ENCODE measurements at regions not wholly inside any gene's neighbourhood (a gene's known extent, or its start where the extent isn't known, plus 50 kb on each side); places are given as distances from the start of the nearest gene placed in this dataset.

- H3K9me3 ChIP-seq (replicated peaks; ENCODE audit: control insufficient read depth, insufficient read depth, low read length) = no peaks in the 10 kb centered on the region; the same call in 2 of the 3 replicates
- CTCF ChIA-PET = no interaction called here
- no peaks in the 10 kb centered on the region for H3K27me3 ChIP-seq (replicated peaks in 1 of 2; ENCODE audit: control insufficient read depth in 2 of 2, insufficient read depth in 2 of 2, low read length in 1 of 2)
- RAD21 ChIA-PET (ENCODE audit: unreplicated experiment) = no interaction called here
- no peaks in the 10 kb centered on the region for H4K20me1 ChIP-seq (ENCODE audit: control insufficient read depth, insufficient read depth)
- no peak overlapping the region for H2AFZ ChIP-seq (ENCODE audit: control insufficient read depth, low read depth, low read length)
- no peaks in the 10 kb centered on the region for H3K79me2 ChIP-seq (ENCODE audit: control insufficient read depth, insufficient read depth, low read length)
- TF ChIP-seq RAD51 (IDR thresholded peaks at IDR 0.05) = no peak
- no peak for TF ChIP-seq TAF1 (IDR thresholded peaks at IDR 0.05; ENCODE audit: borderline replicate concordance, low read depth, low read length)
- no peak for TF ChIP-seq NFYA (IDR thresholded peaks at IDR 0.05; ENCODE audit: borderline replicate concordance, low read depth, low read length)
- TF ChIP-seq E2F8 (IDR thresholded peaks at IDR 0.05; ENCODE audit: low read depth, partially characterized antibody) = no peak
- TF ChIP-seq PML (IDR thresholded peaks at IDR 0.05; ENCODE audit: low read length) = no peak
- TF ChIP-seq KLF5 (IDR thresholded peaks at IDR 0.05; ENCODE audit: partially characterized antibody) = no peak
- TF ChIP-seq ZZZ3 (IDR thresholded peaks at IDR 0.05; ENCODE audit: control insufficient read depth, insufficient read length, low read depth) = no peak
- TF ChIP-seq TBL1XR1 (IDR thresholded peaks at IDR 0.05; ENCODE audit: low read depth, low read length) = no peak
- TF ChIP-seq ZSCAN29 (IDR thresholded peaks at IDR 0.05) = no peak
- no peak for TF ChIP-seq HSF1 (IDR thresholded peaks at IDR 0.05; ENCODE audit: low read depth, low read length)
- TF ChIP-seq BRCA1 (IDR thresholded peaks at IDR 0.05; ENCODE audit: low read depth, low read length) = no peak
- TF ChIP-seq BMI1 (IDR thresholded peaks at IDR 0.05; ENCODE audit: borderline replicate concordance) = no peak
- no peak for TF ChIP-seq POLR2AphosphoS5 (IDR thresholded peaks at IDR 0.05; ENCODE audit: low read length)
- BruUV-seq (replicated peaks) = no TSS peak
- H3K4me1 ChIP-seq (ENCODE audit: control insufficient read depth, insufficient read depth, low read length) = no peaks in the 10 kb centered on the region
- H3K4me3 ChIP-seq = no peak overlapping the region
- POLR2A ChIA-PET = no interaction called here
- H3K36me3 ChIP-seq (ENCODE audit: control insufficient read depth in 2 of 2, insufficient read depth in 2 of 2, low read length in 1 of 2) = no peaks in the 10 kb centered on the region
- in situ Hi-C loops (cut with MboI) (no loop called here), intact Hi-C loops (cut with micrococcal nuclease; ENCODE audit: unreplicated experiment) (no loop called here)
- H3K9ac ChIP-seq (ENCODE audit: control insufficient read depth, insufficient read depth, low read length) = no peak overlapping the region
- DNase-seq (ENCODE audit: low read depth, low spot score) = no peak
- H3K27ac ChIP-seq (ENCODE audit: control insufficient read depth, insufficient read depth) = no peak overlapping the region
- WGBS (ENCODE audit: insufficient coverage, insufficient replicate concordance, low lambda C conversion rate, missing lambda C conversion rate) = 40% methylated on average over 10 of the region's 10 CpGs
- FAIRE-seq = no peak
- ATAC-seq = no peak
- SMC1A ChIA-PET (ENCODE audit: uncharacterized antibody, unreplicated experiment) = interaction anchor here (0.9 kb wide), 1 partner anchor 14 kb away, joined by 3 read pairs; no protein-coding TSS in a partner anchor
- no peak overlapping the region for H3K4me2 ChIP-seq (ENCODE audit: control insufficient read depth, insufficient read depth)
Measured at GRCh38 chrX:9379697-9380551, 84.9 kb upstream of the TBL1X start.

All from GM12878 (cell line).